ENCODE measurements at regions not wholly inside any gene's neighbourhood (a gene's known extent, or its start where the extent isn't known, plus 50 kb on each side); places are given as distances from the start of the nearest gene placed in this dataset.
"Not testable (repeated sequence)": the region's sequence is repeated elsewhere in the genome, so short reads cannot be mapped to it uniquely, and the experiment has no call there.

GRCh38 chr18:60915160-60915559 is 418.1 kb upstream of the CDH20 start:
- TF ChIP-seq POLR2A (IDR thresholded peaks at IDR 0.05) (no peak), POLR2AphosphoS5 (IDR thresholded peaks at IDR 0.05) (no peak)
- TF ChIP-seq, protein P1, sequence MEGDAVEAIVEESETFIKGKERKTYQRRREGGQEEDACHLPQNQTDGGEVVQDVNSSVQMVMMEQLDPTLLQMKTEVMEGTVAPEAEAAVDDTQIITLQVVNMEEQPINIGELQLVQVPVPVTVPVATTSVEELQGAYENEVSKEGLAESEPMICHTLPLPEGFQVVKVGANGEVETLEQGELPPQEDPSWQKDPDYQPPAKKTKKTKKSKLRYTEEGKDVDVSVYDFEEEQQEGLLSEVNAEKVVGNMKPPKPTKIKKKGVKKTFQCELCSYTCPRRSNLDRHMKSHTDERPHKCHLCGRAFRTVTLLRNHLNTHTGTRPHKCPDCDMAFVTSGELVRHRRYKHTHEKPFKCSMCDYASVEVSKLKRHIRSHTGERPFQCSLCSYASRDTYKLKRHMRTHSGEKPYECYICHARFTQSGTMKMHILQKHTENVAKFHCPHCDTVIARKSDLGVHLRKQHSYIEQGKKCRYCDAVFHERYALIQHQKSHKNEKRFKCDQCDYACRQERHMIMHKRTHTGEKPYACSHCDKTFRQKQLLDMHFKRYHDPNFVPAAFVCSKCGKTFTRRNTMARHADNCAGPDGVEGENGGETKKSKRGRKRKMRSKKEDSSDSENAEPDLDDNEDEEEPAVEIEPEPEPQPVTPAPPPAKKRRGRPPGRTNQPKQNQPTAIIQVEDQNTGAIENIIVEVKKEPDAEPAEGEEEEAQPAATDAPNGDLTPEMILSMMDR (IDR thresholded peaks at IDR 0.05 in 8 of 11, conservative IDR thresholded peaks at IDR 0.05 in 3 of 11), result no peak
- no peak for DNase-seq
- peaks cover 0 to 5% (median 0%) of the 10 kb centered on the region in 8 donors for H3K9me3 ChIP-seq
- WGBS, 5 donors, result 77 to 91% (median 82%) methylated on average over 2 of the region's 2 CpGs
- intact Hi-C loops (cut with DNase I; ENCODE audit: low total_unique reads), result no loop called here
- no peaks in the 10 kb centered on the region for H3K4me1 ChIP-seq
- H3K27ac ChIP-seq, result no peak overlapping the region
- no peaks in the 10 kb centered on the region for H3K36me3 ChIP-seq
- H3K4me3 ChIP-seq, result no peak overlapping the region
- no peaks in the 10 kb centered on the region for H3K27me3 ChIP-seq (replicated peaks in 1 of 7)

DNA sequence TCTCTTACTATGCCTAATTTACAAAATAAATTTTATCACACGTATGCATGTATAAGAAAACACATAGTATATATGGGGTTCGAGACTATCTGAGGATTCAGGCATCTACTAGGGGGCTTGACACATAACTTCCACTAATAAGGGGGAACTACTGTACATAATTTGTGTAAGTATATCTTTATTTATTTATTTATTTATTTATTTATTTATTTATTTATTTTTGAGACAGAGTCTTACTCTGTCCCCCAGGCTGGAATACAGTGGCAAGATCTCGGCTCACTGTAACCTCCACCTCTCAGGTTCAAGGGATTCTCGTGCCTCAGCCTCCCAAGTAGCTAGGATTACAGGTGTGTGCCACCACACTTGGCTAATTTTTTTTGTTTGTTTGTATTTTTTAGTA is 414.4 kb upstream of the CDH20 start:
- H3K27me3 ChIP-seq (replicated peaks in 1 of 7); H3K9me3 ChIP-seq; DNase-seq; H3K4me1 ChIP-seq; H3K4me3 ChIP-seq; H3K27ac ChIP-seq; H3K36me3 ChIP-seq; intact Hi-C loops (cut with DNase I; ENCODE audit: low total_unique reads): not testable (repeated sequence)
- WGBS, 5 donors, result 79 to 90% (median 83%) methylated on average over 4 of the region's 4 CpGs

GRCh38 chr18:60925892-60926291 is 407.3 kb upstream of the CDH20 start:
- DNase-seq, result no peak
- TF ChIP-seq, protein P1 (IDR thresholded peaks at IDR 0.05 in 8 of 11, conservative IDR thresholded peaks at IDR 0.05 in 3 of 11), result no peak
- no peak for TF ChIP-seq POLR2AphosphoS5 (IDR thresholded peaks at IDR 0.05)
- TF ChIP-seq POLR2A (IDR thresholded peaks at IDR 0.05), result no peak
- peaks cover 0 to 4% (median 0%) of the 10 kb centered on the region in 7 donors for H3K27me3 ChIP-seq (replicated peaks in 1 of 7)
- H3K9me3 ChIP-seq, result peaks cover 0 to 17% (median 0%) of the 10 kb centered on the region in 8 donors
- H3K4me1 ChIP-seq, result no peaks in the 10 kb centered on the region
- no peak overlapping the region for H3K27ac ChIP-seq
- H3K36me3 ChIP-seq, result no peaks in the 10 kb centered on the region
- WGBS, 5 donors, result 87 to 97% (median 93%) methylated on average over 8 of the region's 8 CpGs
- intact Hi-C loops (cut with DNase I; ENCODE audit: low total_unique reads), result no loop called here
- no peak overlapping the region for H3K4me3 ChIP-seq

DNA sequence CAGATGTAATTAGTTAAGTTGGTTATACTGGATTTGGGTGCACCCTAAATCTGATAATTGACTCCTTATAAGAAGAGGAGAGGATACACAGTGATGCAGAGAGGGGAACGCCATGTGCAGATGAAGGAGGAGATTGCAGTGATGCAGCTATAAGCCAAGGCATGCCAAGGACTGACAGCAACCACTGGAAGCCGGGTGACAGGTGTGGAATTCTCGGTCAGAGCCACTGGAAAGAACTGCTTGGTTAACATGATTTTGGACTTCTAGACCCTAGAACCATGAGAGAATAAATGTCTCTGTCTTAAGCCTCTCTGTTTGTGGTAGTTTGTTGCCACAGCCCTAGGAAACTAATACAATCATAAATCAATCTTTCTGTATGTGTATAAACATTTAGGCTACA is 403.3 kb upstream of the CDH20 start:
- Histone ChIP-seq H3K27me3 (replicated peaks in 1 of 7) (peaks cover 0 to 4% (median 0%) of the 10 kb centered on the region in 7 donors), H3K27ac (no peak overlapping the region)
- WGBS, 5 donors, result 71 to 91% (median 80%) methylated on average over 3 of the region's 3 CpGs

More for the DNA sequence above, 403.3 kb upstream of the CDH20 start:
- DNase-seq, result no peak
- no peaks in the 10 kb centered on the region for H3K4me1 ChIP-seq
- H3K36me3 ChIP-seq, result no peaks in the 10 kb centered on the region
- intact Hi-C loops (cut with DNase I; ENCODE audit: low total_unique reads), result no loop called here
- TF ChIP-seq POLR2A (IDR thresholded peaks at IDR 0.05) (no peak), POLR2AphosphoS5 (IDR thresholded peaks at IDR 0.05) (no peak)
- TF ChIP-seq, protein P1 (IDR thresholded peaks at IDR 0.05 in 8 of 11, conservative IDR thresholded peaks at IDR 0.05 in 3 of 11), result no peak
- peaks cover 0 to 17% (median 0%) of the 10 kb centered on the region in 8 donors for H3K9me3 ChIP-seq
- no peak overlapping the region for H3K4me3 ChIP-seq
